Activated naive CD4-positive, alpha-beta T cell treated with anti-CD3 and anti-CD28 coated beads, Interleukin-2, amount 50 U/mL, for 72 hours (primary cell): ENCODE measurements at regions not wholly inside any gene's neighbourhood (a gene's known extent, or its start where the extent isn't known, plus 50 kb on each side); places are given as distances from the start of the nearest gene placed in this dataset.

Source experiments
- ATAC-seq, 2 donors: fragments of 150-1000 bp; cut with Tn5 transposase; 2 replicates each; pipeline ENCODE4 v1.10.0; 2021; ENCODE audit warnings: mild to moderate bottlenecking in 2 of 2, moderate library complexity in 2 of 2
- DNase-seq, 2 donors: peaks; one replicate each; pipeline ENCODE4 v3.0.0; 2021 to 2022; ENCODE audit warnings: low spot score in 2 of 2
- H3K27ac Mint-ChIP-seq, 2 donors: one replicate each; pipeline ENCODE4 v1.8.0; 2022; ENCODE audit warnings: mild to moderate bottlenecking in 2 of 2, mixed read lengths in 2 of 2
- H3K36me3 Mint-ChIP-seq, 2 donors: one replicate each; pipeline ENCODE4 v1.8.0; 2022; ENCODE audit warnings: mixed read lengths in 2 of 2
- H3K9me3 Mint-ChIP-seq, 2 donors: one replicate each; pipeline ENCODE4 v1.8.0; 2022; ENCODE audit warnings: mixed read lengths in 2 of 2

GRCh38 chr16:82357237-82357636 is 187.2 kb upstream of the MPHOSPH6 start:
- no peak overlapping the region for H3K27ac Mint-ChIP-seq
- no peak for ATAC-seq
- H3K9me3 Mint-ChIP-seq: no peaks in the 10 kb centered on the region
- H3K36me3 Mint-ChIP-seq: no peaks in the 10 kb centered on the region
- no peak for DNase-seq

GRCh38 chr16:82350560-82350959 is 180.5 kb upstream of the MPHOSPH6 start:
- no peaks in the 10 kb centered on the region for H3K9me3 Mint-ChIP-seq
- DNase-seq (no peak), ATAC-seq (no peak)
- no peaks in the 10 kb centered on the region for H3K36me3 Mint-ChIP-seq
- H3K27ac Mint-ChIP-seq: no peak overlapping the region

- no peak for DNase-seq
- Mint-ChIP-seq H3K27ac (no peak overlapping the region), H3K36me3 (no peaks in the 10 kb centered on the region), H3K9me3 (no peaks in the 10 kb centered on the region)
- no peak for ATAC-seq
These were observed 175.3 kb upstream of the MPHOSPH6 start for GRCh38 chr16:82345318-82345717.

GRCh38 chr16:82344157-82344556 is 174.1 kb upstream of the MPHOSPH6 start:
- Mint-ChIP-seq H3K9me3 (peaks cover 0 to 6% of the 10 kb centered on the region in 2 donors), H3K36me3 (peaks cover 0 to 5% of the 10 kb centered on the region in 2 donors), H3K27ac (no peak overlapping the region)
- ATAC-seq (no peak), DNase-seq (no peak)

GRCh38 chr16:82341146-82341669 is 171.2 kb upstream of the MPHOSPH6 start:
- peaks cover 0 to 7% of the 10 kb centered on the region in 2 donors for H3K9me3 Mint-ChIP-seq
- peaks cover 0 to 5% of the 10 kb centered on the region in 2 donors for H3K36me3 Mint-ChIP-seq
- no peak for DNase-seq
- H3K27ac Mint-ChIP-seq: no peak overlapping the region
- no peak for ATAC-seq

- DNase-seq (no peak), ATAC-seq (no peak)
- peaks cover 0 to 7% of the 10 kb centered on the region in 2 donors for H3K9me3 Mint-ChIP-seq
- H3K27ac Mint-ChIP-seq: no peak overlapping the region
- H3K36me3 Mint-ChIP-seq: peaks cover 0 to 5% of the 10 kb centered on the region in 2 donors
These were observed 170.5 kb upstream of the MPHOSPH6 start for GRCh38 chr16:82340531-82340930.

- Mint-ChIP-seq H3K36me3 (peaks cover 0 to 5% of the 10 kb centered on the region in 2 donors), H3K9me3 (peaks cover 0 to 7% of the 10 kb centered on the region in 2 donors), H3K27ac (no peak overlapping the region)
- DNase-seq (no peak), ATAC-seq (no peak)
These were observed 167.3 kb upstream of the MPHOSPH6 start for GRCh38 chr16:82337355-82337754.

- ATAC-seq (no peak), DNase-seq (no peak)
- Mint-ChIP-seq H3K27ac (no peak overlapping the region), H3K36me3 (no peaks in the 10 kb centered on the region), H3K9me3 (no peaks in the 10 kb centered on the region)
These were observed 162.1 kb upstream of the MPHOSPH6 start for GRCh38 chr16:82331974-82332750.

GRCh38 chr16:82331397-82331796 is 161.4 kb upstream of the MPHOSPH6 start:
- Mint-ChIP-seq H3K36me3 (no peaks in the 10 kb centered on the region), H3K27ac (no peak overlapping the region), H3K9me3 (no peaks in the 10 kb centered on the region)
- DNase-seq (no peak), ATAC-seq (no peak)

GRCh38 chr16:82329504-82330192 is 159.6 kb upstream of the MPHOSPH6 start:
- DNase-seq: no peak
- no peak overlapping the region for H3K27ac Mint-ChIP-seq

GRCh38 chr16:82328881-82329469 is 159.0 kb upstream of the MPHOSPH6 start:
- peaks cover 0 to 5% of the 10 kb centered on the region in 2 donors for H3K36me3 Mint-ChIP-seq
- H3K9me3 Mint-ChIP-seq: peaks cover 4 to 6% of the 10 kb centered on the region in 2 donors
- ATAC-seq: no peak
- no peak for DNase-seq
- no peak overlapping the region for H3K27ac Mint-ChIP-seq

More at GRCh38 chr16:82329504-82330192, 159.6 kb upstream of the MPHOSPH6 start:
- no peak for ATAC-seq
- Mint-ChIP-seq H3K36me3 (no peaks in the 10 kb centered on the region), H3K9me3 (no peaks in the 10 kb centered on the region)

GRCh38 chr16:82323171-82323570 is 153.1 kb upstream of the MPHOSPH6 start:
- Mint-ChIP-seq H3K36me3 (peaks cover 0 to 5% of the 10 kb centered on the region in 2 donors), H3K9me3 (peaks cover 6 to 13% of the 10 kb centered on the region in 2 donors), H3K27ac (no peak overlapping the region)
- ATAC-seq (no peak), DNase-seq (no peak)

GRCh38 chr16:82322177-82322576 is 152.2 kb upstream of the MPHOSPH6 start:
- H3K27ac Mint-ChIP-seq: no peak overlapping the region
- ATAC-seq: no peak

GRCh38 chr16:82319038-82319437 is 149.0 kb upstream of the MPHOSPH6 start:
- H3K27ac Mint-ChIP-seq: no peak overlapping the region
- H3K36me3 Mint-ChIP-seq: peaks cover 0 to 1% of the 10 kb centered on the region in 2 donors
- DNase-seq (no peak), ATAC-seq (no peak)
- H3K9me3 Mint-ChIP-seq: peaks cover 3 to 7% of the 10 kb centered on the region in 2 donors

More at GRCh38 chr16:82322177-82322576, 152.2 kb upstream of the MPHOSPH6 start:
- DNase-seq: no peak
- Mint-ChIP-seq H3K36me3 (peaks cover 0 to 5% of the 10 kb centered on the region in 2 donors), H3K9me3 (peaks cover 6 to 13% of the 10 kb centered on the region in 2 donors)

- DNase-seq (no peak), ATAC-seq (no peak)
- H3K36me3 Mint-ChIP-seq: no peaks in the 10 kb centered on the region
- H3K27ac Mint-ChIP-seq: no peak overlapping the region
- peaks cover 3 to 8% of the 10 kb centered on the region in 2 donors for H3K9me3 Mint-ChIP-seq
These were observed 147.6 kb upstream of the MPHOSPH6 start for GRCh38 chr16:82317411-82318167.

- Mint-ChIP-seq H3K36me3 (no peaks in the 10 kb centered on the region), H3K9me3 (peaks cover 4 to 7% of the 10 kb centered on the region in 2 donors), H3K27ac (no peak overlapping the region)
- ATAC-seq (no peak), DNase-seq (no peak)
These were observed 143.7 kb upstream of the MPHOSPH6 start for GRCh38 chr16:82313754-82314153.
